Neural crest cell (in vitro differentiated cells): ENCODE measurements at regions not wholly inside any gene's neighbourhood (a gene's known extent, or its start where the extent isn't known, plus 50 kb on each side); places are given as distances from the start of the nearest gene placed in this dataset.
"Not testable (repeated sequence)": the region's sequence is repeated elsewhere in the genome, so short reads cannot be mapped to it uniquely, and the experiment has no call there.

Experiments
- DNase-seq: peaks from one replicate; pipeline ENCODE4 v3.0.0; 2021; ENCODE audit warnings: low read depth, mixed read lengths, low spot score
- H3K27ac Mint-ChIP-seq: one replicate; pipeline ENCODE4 v1.8.0; 2021; ENCODE audit warnings: mild to moderate bottlenecking, mixed read lengths; ENCODE audit not compliant: unreplicated experiment
- H3K27me3 Mint-ChIP-seq: 2 replicates; pipeline ENCODE4 v1.8.0; 2021; ENCODE audit warnings: low read depth, mild to moderate bottlenecking, mixed read lengths
- H3K36me3 Mint-ChIP-seq: 2 replicates; pipeline ENCODE4 v1.8.0; 2021; ENCODE audit warnings: low read depth, mild to moderate bottlenecking, mixed read lengths
- H3K4me1 Mint-ChIP-seq: 2 replicates; pipeline ENCODE4 v1.8.0; 2021; ENCODE audit warnings: mixed read lengths
- H3K4me3 Mint-ChIP-seq: one replicate; pipeline ENCODE4 v1.8.0; 2021; ENCODE audit warnings: mild to moderate bottlenecking, mixed read lengths
- H3K9me3 Mint-ChIP-seq: 2 replicates; pipeline ENCODE4 v1.8.0; 2021; ENCODE audit warnings: mixed read lengths
- TF ChIP-seq, protein P1 (sequence below): fragments of 200-600 bp; sonication (generic); conservative IDR thresholded peaks from 2 replicates; pipeline ENCODE4 v1.5.0; 2021; ENCODE audit warnings: antibody characterized with exemption, mild to moderate bottlenecking

DNA sequence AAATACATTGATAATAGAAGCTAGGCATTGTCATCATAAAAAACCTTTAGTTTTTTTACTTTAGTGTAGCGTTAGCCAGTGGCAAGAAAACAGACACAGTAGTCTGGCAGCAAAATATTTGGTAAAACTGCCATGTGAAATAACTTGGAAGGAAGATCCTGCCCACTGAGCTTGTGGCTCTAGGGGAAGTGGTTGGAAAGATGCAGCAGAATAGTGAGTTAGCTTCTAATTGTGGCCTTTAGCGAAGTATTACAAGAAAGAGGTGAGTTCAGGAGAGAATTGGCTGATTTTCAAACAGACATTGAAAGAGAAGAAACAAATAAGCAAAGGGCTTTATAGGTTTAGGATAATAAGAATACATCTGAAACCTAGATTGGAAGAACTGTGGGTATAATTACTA, 1887.8 kb upstream of the CELF4 start:
- DNase-seq = no peak
- Mint-ChIP-seq H3K36me3 (peaks cover 3% of the 10 kb centered on the region), H3K4me1 (peaks cover 8% of the 10 kb centered on the region), H3K27me3 (no peaks in the 10 kb centered on the region), H3K4me3 (no peak overlapping the region), H3K27ac (no peak overlapping the region), H3K9me3 (peaks cover under 1% of the 10 kb centered on the region)
- TF ChIP-seq, protein P1, sequence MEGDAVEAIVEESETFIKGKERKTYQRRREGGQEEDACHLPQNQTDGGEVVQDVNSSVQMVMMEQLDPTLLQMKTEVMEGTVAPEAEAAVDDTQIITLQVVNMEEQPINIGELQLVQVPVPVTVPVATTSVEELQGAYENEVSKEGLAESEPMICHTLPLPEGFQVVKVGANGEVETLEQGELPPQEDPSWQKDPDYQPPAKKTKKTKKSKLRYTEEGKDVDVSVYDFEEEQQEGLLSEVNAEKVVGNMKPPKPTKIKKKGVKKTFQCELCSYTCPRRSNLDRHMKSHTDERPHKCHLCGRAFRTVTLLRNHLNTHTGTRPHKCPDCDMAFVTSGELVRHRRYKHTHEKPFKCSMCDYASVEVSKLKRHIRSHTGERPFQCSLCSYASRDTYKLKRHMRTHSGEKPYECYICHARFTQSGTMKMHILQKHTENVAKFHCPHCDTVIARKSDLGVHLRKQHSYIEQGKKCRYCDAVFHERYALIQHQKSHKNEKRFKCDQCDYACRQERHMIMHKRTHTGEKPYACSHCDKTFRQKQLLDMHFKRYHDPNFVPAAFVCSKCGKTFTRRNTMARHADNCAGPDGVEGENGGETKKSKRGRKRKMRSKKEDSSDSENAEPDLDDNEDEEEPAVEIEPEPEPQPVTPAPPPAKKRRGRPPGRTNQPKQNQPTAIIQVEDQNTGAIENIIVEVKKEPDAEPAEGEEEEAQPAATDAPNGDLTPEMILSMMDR = no peak

DNA sequence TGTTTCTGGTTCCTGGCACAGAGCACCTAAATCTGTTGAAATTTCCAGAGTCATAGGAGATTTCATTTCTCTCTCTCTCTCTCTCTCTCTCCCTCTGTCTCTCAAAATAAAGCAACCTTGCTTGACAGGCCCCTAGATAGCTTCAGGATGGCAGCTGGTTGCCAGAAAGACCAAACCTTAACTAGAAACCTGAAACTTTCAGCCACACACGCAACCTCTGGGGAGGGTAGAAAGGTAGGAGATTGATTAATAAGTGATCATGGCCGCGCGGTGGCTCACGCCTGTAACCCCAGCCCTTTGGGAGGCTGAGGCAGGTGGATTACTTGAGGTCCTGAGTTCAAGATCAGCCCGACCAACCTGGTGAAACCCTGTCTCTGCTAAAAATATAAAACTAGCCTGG, 1885.4 kb upstream of the CELF4 start:
- no peak overlapping the region for H3K4me3 Mint-ChIP-seq
- no peaks in the 10 kb centered on the region for H3K27me3 Mint-ChIP-seq
- H3K9me3 Mint-ChIP-seq = peaks cover 4% of the 10 kb centered on the region
- TF ChIP-seq, protein P1 = no peak
- peaks cover 8% of the 10 kb centered on the region for H3K4me1 Mint-ChIP-seq
- peaks cover 5% of the 10 kb centered on the region for H3K36me3 Mint-ChIP-seq
- H3K27ac Mint-ChIP-seq = peak overlapping the region; percentile 32
- no peak for DNase-seq

- Mint-ChIP-seq H3K4me1 (peaks cover 8% of the 10 kb centered on the region), H3K36me3 (peaks cover 13% of the 10 kb centered on the region), H3K27ac (no peak overlapping the region), H3K27me3 (no peaks in the 10 kb centered on the region), H3K9me3 (peaks cover 6% of the 10 kb centered on the region), H3K4me3 (no peak overlapping the region)
- DNase-seq = no peak
- TF ChIP-seq, protein P1 = no peak
These were observed 1884.0 kb upstream of the CELF4 start for GRCh38 chr18:39449566-39449965.

DNA sequence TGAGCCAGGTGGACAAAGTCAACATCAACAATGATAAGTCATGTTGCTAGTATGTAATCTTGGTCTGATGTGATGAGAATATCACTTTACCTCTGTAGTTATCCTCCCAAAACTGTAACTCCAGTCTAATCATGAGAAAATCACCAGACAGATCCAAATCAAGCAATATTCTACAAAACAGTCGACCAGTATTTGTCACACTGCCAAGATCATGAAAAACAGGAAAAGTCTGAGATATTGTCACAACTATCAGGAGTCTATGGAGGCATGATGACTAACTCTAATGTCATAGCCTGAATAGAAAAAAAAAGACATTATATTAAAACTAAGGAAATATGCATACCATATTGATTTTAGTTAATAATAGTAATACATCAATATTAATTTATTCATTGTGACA, 1883.3 kb upstream of the CELF4 start:
- Mint-ChIP-seq H3K36me3 (peaks cover 15% of the 10 kb centered on the region), H3K9me3 (peaks cover 6% of the 10 kb centered on the region), H3K27ac (no peak overlapping the region), H3K4me3 (no peak overlapping the region), H3K4me1 (peaks cover 7% of the 10 kb centered on the region), H3K27me3 (no peaks in the 10 kb centered on the region)
- DNase-seq = no peak
- TF ChIP-seq, protein P1 = no peak

DNA sequence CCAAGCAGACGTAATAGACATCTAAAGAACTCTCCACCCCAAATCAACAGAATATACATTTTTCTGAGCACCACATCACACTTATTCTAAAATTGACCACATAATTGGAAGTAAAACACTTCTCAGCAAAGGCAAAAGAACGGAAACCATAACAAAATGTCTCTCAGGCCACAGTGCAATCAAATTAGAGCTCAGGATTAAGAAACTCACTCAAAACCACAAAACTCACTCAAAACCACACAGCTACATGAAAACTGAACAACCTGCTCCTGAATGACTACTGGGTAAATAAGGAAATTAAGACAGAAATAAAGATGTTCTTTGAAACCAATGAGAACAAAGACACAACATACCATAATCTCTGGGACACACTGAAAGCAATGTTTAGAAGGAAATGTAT, 1879.4 kb upstream of the CELF4 start:
- not testable (repeated sequence) for H3K4me3 Mint-ChIP-seq, H3K27ac Mint-ChIP-seq, DNase-seq, H3K4me1 Mint-ChIP-seq, H3K27me3 Mint-ChIP-seq, H3K9me3 Mint-ChIP-seq
- H3K36me3 Mint-ChIP-seq = peaks cover 15% of the 10 kb centered on the region

- no peak overlapping the region for H3K4me3 Mint-ChIP-seq
- H3K27ac Mint-ChIP-seq = no peak overlapping the region
- DNase-seq = no peak
- H3K9me3 Mint-ChIP-seq = peaks cover 10% of the 10 kb centered on the region
- TF ChIP-seq, protein P1 = no peak
- no peaks in the 10 kb centered on the region for H3K27me3 Mint-ChIP-seq
- peaks cover 16% of the 10 kb centered on the region for H3K36me3 Mint-ChIP-seq
- H3K4me1 Mint-ChIP-seq = no peaks in the 10 kb centered on the region
These were observed 1876.0 kb upstream of the CELF4 start for GRCh38 chr18:39441648-39442047.
